ENCODE measurements at regions not wholly inside any gene's neighbourhood (a gene's known extent, or its start where the extent isn't known, plus 50 kb on each side); places are given as distances from the start of the nearest gene placed in this dataset.
A peak's percentile ranks its signal among the peaks of the same experiment; 100 is the strongest.

GRCh38 chr9:16174915-16175314, 622.1 kb downstream of the CCDC171 start:
- Histone ChIP-seq H3K27ac (ENCODE audit: low read length) (no peak overlapping the region), H2AFZ (ENCODE audit: low read depth, low read length) (no peak overlapping the region), H3K27me3 (ENCODE audit: insufficient read depth, low read length, poor library complexity) (no peaks in the 10 kb centered on the region), H3K9ac (ENCODE audit: low read depth, low read length) (no peak overlapping the region), H3K4me1 (ENCODE audit: insufficient read depth, low read length) (peaks cover 10% of the 10 kb centered on the region), H3K4me3 (ENCODE audit: low read depth in 1 of 2, low read length in 2 of 2) (no peak overlapping the region), H3K36me3 (ENCODE audit: insufficient read depth, low read length) (no peaks in the 10 kb centered on the region), H3K4me2 (ENCODE audit: insufficient read depth, low read length) (no peak overlapping the region), H3K79me2 (ENCODE audit: insufficient read depth, low read length) (no peaks in the 10 kb centered on the region), H4K20me1 (ENCODE audit: insufficient read depth, low read length) (no peaks in the 10 kb centered on the region), H3K9me3 (ENCODE audit: insufficient read depth, low read length, severe bottlenecking) (no peaks in the 10 kb centered on the region)
- ATAC-seq (ENCODE audit: insufficient read depth, low read depth) (no peak), DNase-seq (no peak)
- TF ChIP-seq EZH2 (IDR thresholded peaks at IDR 0.05; ENCODE audit: borderline replicate concordance, low read depth, low read length, severe bottlenecking): no peak
- TF ChIP-seq, protein P1, sequence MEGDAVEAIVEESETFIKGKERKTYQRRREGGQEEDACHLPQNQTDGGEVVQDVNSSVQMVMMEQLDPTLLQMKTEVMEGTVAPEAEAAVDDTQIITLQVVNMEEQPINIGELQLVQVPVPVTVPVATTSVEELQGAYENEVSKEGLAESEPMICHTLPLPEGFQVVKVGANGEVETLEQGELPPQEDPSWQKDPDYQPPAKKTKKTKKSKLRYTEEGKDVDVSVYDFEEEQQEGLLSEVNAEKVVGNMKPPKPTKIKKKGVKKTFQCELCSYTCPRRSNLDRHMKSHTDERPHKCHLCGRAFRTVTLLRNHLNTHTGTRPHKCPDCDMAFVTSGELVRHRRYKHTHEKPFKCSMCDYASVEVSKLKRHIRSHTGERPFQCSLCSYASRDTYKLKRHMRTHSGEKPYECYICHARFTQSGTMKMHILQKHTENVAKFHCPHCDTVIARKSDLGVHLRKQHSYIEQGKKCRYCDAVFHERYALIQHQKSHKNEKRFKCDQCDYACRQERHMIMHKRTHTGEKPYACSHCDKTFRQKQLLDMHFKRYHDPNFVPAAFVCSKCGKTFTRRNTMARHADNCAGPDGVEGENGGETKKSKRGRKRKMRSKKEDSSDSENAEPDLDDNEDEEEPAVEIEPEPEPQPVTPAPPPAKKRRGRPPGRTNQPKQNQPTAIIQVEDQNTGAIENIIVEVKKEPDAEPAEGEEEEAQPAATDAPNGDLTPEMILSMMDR (IDR thresholded peaks at IDR 0.05; ENCODE audit: borderline replicate concordance, extremely low read depth, low read length, poor library complexity, severe bottlenecking): no peak

DNA sequence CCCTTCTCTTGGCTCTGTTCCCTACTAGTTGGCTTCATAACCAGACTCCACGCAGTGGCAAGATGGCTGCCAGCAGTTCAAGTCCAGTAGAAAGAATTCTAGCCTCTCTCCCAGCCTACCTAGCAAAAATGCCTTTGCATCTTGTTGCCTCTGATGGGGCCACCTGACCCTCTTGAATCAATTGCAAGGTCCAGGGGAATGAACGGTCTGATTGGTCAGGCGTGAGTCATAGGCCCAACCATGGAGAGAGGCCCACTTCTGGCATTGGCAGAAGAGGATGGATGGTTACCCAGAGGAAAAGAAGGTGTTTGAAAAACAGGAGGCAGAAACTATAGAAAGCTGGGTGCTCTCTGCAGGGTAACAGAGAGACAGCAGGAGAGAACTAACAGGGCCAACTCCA, 622.6 kb downstream of the CCDC171 start:
- no peaks in the 10 kb centered on the region for H3K27me3 ChIP-seq (ENCODE audit: insufficient read depth, low read length, poor library complexity)
- H3K4me1 ChIP-seq (ENCODE audit: insufficient read depth, low read length): peaks cover 15% of the 10 kb centered on the region
- no peak overlapping the region for H3K4me2 ChIP-seq (ENCODE audit: insufficient read depth, low read length)
- DNase-seq: no peak
- no peak overlapping the region for H3K4me3 ChIP-seq (ENCODE audit: low read depth in 1 of 2, low read length in 2 of 2)
- no peaks in the 10 kb centered on the region for H3K9me3 ChIP-seq (ENCODE audit: insufficient read depth, low read length, severe bottlenecking)
- no peak overlapping the region for H2AFZ ChIP-seq (ENCODE audit: low read depth, low read length)
- TF ChIP-seq, protein P1 (IDR thresholded peaks at IDR 0.05; ENCODE audit: borderline replicate concordance, extremely low read depth, low read length, poor library complexity, severe bottlenecking): no peak
- no peak for TF ChIP-seq EZH2 (IDR thresholded peaks at IDR 0.05; ENCODE audit: borderline replicate concordance, low read depth, low read length, severe bottlenecking)
- ATAC-seq (ENCODE audit: insufficient read depth, low read depth): no peak
- H3K36me3 ChIP-seq (ENCODE audit: insufficient read depth, low read length): no peaks in the 10 kb centered on the region
- no peak overlapping the region for H3K9ac ChIP-seq (ENCODE audit: low read depth, low read length)
- no peaks in the 10 kb centered on the region for H4K20me1 ChIP-seq (ENCODE audit: insufficient read depth, low read length)
- H3K79me2 ChIP-seq (ENCODE audit: insufficient read depth, low read length): no peaks in the 10 kb centered on the region
- no peak overlapping the region for H3K27ac ChIP-seq (ENCODE audit: low read length)

DNA sequence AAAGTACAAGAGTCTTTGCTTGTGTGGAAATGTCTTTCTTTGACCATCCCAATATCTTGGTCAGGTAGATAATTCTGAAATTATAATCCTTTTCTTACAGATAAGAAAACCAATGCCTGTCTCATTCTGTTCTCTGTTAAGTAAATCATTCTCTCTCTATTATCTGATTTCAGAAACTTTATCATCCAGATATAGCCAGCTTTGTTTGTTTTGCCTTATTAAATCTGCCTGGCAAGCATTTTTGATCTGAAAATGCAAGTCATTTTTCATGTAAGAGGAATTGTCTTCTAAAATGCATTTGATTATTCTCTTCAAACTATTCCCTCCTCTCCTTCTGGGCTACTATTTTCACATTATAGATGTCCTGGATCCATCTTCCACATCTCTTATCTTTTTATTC, 625.5 kb downstream of the CCDC171 start:
- Histone ChIP-seq H3K9me3 (ENCODE audit: insufficient read depth, low read length, severe bottlenecking) (no peaks in the 10 kb centered on the region), H3K27me3 (ENCODE audit: insufficient read depth, low read length, poor library complexity) (no peaks in the 10 kb centered on the region), H3K79me2 (ENCODE audit: insufficient read depth, low read length) (no peaks in the 10 kb centered on the region), H3K36me3 (ENCODE audit: insufficient read depth, low read length) (no peaks in the 10 kb centered on the region), H3K4me2 (ENCODE audit: insufficient read depth, low read length) (no peak overlapping the region), H4K20me1 (ENCODE audit: insufficient read depth, low read length) (no peaks in the 10 kb centered on the region), H2AFZ (ENCODE audit: low read depth, low read length) (no peak overlapping the region), H3K4me3 (ENCODE audit: low read depth in 1 of 2, low read length in 2 of 2) (no peak overlapping the region), H3K27ac (ENCODE audit: low read length) (no peak overlapping the region), H3K9ac (ENCODE audit: low read depth, low read length) (no peak overlapping the region), H3K4me1 (ENCODE audit: insufficient read depth, low read length) (peaks cover 18% of the 10 kb centered on the region)
- TF ChIP-seq, protein P1 (IDR thresholded peaks at IDR 0.05; ENCODE audit: borderline replicate concordance, extremely low read depth, low read length, poor library complexity, severe bottlenecking): no peak
- no peak for TF ChIP-seq EZH2 (IDR thresholded peaks at IDR 0.05; ENCODE audit: borderline replicate concordance, low read depth, low read length, severe bottlenecking)
- no peak for ATAC-seq (ENCODE audit: insufficient read depth, low read depth)
- no peak for DNase-seq

GRCh38 chr9:16179566-16179965, 626.7 kb downstream of the CCDC171 start:
- H3K4me3 ChIP-seq (ENCODE audit: low read depth in 1 of 2, low read length in 2 of 2): no peak overlapping the region
- no peaks in the 10 kb centered on the region for H4K20me1 ChIP-seq (ENCODE audit: insufficient read depth, low read length)
- TF ChIP-seq, protein P1 (IDR thresholded peaks at IDR 0.05; ENCODE audit: borderline replicate concordance, extremely low read depth, low read length, poor library complexity, severe bottlenecking): no peak
- TF ChIP-seq EZH2 (IDR thresholded peaks at IDR 0.05; ENCODE audit: borderline replicate concordance, low read depth, low read length, severe bottlenecking): no peak
- H3K4me1 ChIP-seq (ENCODE audit: insufficient read depth, low read length): peaks cover 18% of the 10 kb centered on the region
- H3K79me2 ChIP-seq (ENCODE audit: insufficient read depth, low read length): no peaks in the 10 kb centered on the region
- peak overlapping the region; percentile 46; the same call in 1 of the 2 replicates for H3K4me2 ChIP-seq (ENCODE audit: insufficient read depth, low read length)
- H3K9ac ChIP-seq (ENCODE audit: low read depth, low read length): no peak overlapping the region
- no peaks in the 10 kb centered on the region for H3K27me3 ChIP-seq (ENCODE audit: insufficient read depth, low read length, poor library complexity)
- H3K27ac ChIP-seq (ENCODE audit: low read length): peak overlapping the region; percentile 70
- peak overlapping the region; percentile 49; the same call in 1 of the 2 replicates for H2AFZ ChIP-seq (ENCODE audit: low read depth, low read length)
- H3K9me3 ChIP-seq (ENCODE audit: insufficient read depth, low read length, severe bottlenecking): no peaks in the 10 kb centered on the region
- peak; percentile 100 for ATAC-seq (ENCODE audit: insufficient read depth, low read depth)
- H3K36me3 ChIP-seq (ENCODE audit: insufficient read depth, low read length): no peaks in the 10 kb centered on the region
- DNase-seq: peak; percentile 81

Data from DND-41 (cell line).